ENCODE measurements at regions not wholly inside any gene's neighbourhood (a gene's known extent, or its start where the extent isn't known, plus 50 kb on each side); places are given as distances from the start of the nearest gene placed in this dataset.

- TF ChIP-seq RAD21 (conservative IDR thresholded peaks at IDR 0.05 in 1 of 2, IDR thresholded peaks at IDR 0.05 in 1 of 2) (no peak), CTCF (IDR thresholded peaks at IDR 0.05) (no peak), SMC3 (IDR thresholded peaks at IDR 0.05) (no peak), REST (IDR thresholded peaks at IDR 0.05) (no peak), NR3C1 (IDR thresholded peaks at IDR 0.05) (no peak), EP300 (IDR thresholded peaks at IDR 0.05) (no peak), POLR2A (IDR thresholded peaks at IDR 0.05; ENCODE audit: low read length) (no peak), JUN (IDR thresholded peaks at IDR 0.05) (no peak), MAFK (IDR thresholded peaks at IDR 0.05; ENCODE audit: partially characterized antibody) (no peak), PBX3 (IDR thresholded peaks at IDR 0.05) (no peak), HEYL (CRISPR knock-in tag; IDR thresholded peaks at IDR 0.05) (no peak)
Observed at GRCh38 chr2:22247466-22247865, 1123.7 kb downstream of the TDRD15 start.
